ENCODE measurements at regions not wholly inside any gene's neighbourhood (a gene's known extent, or its start where the extent isn't known, plus 50 kb on each side); places are given as distances from the start of the nearest gene placed in this dataset.

DNA sequence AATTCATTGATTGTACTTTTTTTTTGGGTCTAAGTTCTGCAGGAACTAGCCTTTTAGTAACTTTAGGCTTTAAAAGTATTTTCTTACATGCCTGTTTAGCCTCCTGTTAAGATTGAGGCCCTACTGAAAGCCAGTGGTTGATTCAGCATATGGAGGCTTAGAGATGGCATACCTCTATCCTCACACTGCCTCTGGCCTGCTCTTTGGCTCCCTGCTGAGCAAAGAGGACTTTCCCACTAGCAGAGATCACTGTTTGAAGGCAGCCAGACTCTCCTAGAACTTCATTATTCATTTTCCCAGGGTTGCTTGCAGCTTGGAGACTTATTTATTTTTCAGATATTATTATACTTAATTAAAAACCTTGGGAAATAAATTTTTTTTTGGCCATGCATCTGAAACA, 405.6 kb upstream of the MEX3C start:
- no peak for FAIRE-seq

DNA sequence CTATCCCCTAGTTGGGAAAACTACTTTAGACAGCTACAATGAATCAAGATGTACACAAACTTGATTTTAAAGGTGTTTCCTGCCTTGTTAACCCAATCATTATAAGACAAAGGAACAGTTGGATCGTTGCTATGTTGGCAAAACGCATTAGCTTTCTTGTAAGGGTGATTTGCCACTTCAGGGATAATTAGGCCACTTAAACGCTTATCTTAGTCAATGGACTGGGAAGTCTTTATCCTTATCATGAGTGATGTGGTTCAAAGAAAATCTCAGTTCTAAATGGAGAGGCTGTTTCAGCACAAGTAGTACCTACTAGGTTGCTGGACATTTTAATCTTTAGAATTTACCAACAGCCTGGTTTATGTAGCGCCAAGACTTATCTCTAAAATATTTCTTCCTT, 406.1 kb upstream of the MEX3C start:
- FAIRE-seq, result no peak

DNA sequence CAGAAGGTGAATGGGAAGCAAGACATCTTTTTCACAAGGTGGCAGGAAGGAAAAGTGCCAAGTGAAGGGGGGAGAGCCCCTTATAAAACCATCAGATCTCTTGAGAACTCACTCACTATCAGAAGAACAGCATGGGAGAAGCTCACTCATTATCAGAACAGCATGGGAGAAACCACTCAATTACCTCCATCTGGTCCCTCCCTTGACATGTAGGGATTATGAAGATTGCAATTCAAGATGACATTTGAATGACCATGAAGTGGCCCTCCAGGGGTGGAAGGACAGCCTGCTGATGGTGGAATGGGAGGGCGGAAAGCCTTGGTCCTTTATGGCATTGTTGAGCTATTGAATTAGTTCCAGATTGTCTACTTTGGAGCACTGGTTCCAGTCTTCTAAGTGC, 413.0 kb upstream of the MEX3C start:
- no peak for FAIRE-seq

DNA sequence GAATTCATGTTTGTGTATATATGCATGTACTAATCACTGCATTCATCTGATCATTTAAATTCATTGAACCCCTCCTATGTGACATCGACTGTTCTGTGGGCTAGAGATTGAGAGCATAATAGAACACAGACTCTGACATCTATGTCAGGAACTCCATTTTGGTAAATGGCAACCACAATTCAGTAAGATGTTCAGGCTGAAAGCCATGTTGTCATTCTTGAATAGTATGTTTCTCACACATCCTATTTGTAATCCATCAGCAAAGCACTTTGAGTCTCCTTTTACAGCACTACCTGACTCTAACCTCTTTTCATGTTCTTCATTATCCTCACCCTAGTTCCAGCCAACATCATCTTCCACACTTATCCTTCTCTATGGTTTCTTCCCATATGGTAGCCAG, 413.8 kb upstream of the MEX3C start:
- no peak for FAIRE-seq

- no peak for FAIRE-seq
Measured at GRCh38 chr18:51614033-51614432, 416.6 kb upstream of the MEX3C start.

DNA sequence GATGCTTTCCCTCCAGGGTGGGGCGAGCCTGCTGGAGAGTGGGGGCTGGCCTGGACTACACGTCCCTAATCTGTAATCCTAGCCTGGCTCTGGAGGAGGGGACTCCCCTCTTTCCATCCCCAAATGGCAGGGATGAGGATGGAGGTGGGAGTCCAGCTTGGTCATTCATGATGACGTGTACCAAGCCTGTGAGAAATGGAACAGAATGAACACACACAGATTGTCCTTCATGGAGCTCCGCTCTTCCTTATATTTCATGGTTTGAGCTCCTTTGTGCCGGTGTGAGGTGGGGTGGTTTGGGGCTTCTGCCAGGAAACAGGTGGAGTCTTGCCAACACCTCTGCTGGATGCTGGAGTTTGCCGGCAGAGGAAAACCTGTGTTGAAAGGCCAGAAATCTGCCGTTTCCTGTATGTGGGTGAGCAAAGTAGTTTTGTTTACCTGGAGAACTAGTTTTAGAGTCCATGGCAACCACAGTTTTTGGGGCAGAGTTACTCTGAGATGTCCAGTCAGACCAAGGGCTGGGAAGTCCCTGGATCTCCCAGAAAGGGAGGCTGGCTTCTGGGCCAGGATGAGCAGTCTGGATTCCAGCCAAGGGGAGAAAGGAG, 417.6 kb upstream of the MEX3C start:
- FAIRE-seq, result no peak

DNA sequence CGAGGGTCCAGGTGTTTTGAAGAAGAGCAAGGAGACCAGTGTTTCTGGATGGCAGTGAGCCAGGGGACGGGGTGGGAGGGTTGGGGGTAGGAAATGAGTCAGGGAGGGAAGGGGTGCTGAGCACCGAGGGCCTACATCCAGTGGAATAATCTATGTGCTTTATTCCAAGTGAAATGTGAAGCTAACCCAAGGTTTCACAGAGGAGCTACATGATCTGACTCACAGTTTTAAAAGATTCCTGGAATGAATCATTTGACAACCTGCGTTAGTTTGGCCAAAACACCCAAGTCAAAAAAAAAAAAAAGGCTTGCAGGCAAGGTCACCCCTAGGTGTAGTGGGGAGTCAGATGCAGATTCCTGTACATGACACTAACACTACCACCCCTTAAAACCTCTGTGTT, 419.7 kb upstream of the MEX3C start:
- FAIRE-seq, result no peak

DNA sequence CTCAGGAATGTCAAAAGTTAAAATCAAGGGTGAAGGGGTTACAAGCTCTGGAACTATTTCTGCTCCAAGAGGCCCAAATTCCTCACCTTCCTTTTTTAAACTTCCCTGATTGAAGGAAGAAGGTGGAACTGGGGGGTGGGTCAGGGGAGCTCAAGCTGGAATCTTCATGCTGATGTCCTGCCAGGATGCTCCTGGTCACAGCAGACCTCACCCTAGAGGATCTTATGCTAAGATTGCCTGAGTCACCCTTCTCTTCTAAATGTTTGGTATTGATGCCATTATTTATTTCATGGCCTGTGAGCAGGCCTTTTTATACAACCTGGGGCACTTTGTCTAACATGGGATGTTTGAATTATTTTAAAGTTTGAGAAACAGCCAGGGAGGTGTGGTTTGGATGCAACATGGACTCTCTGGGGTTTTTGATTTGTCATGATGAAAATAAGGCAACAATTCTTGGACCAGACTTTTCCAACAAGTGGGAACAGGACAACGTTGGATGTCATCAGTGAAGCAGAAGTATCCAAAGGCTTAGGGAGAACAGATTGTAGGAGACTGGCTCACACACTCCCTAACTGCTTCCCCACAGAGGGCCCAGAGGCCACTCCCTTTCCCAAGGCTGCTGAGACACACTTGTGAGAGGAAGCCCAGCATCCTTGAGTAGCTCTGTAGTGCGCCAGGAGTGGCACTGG, 420.2 kb upstream of the MEX3C start:
- FAIRE-seq, result no peak

DNA sequence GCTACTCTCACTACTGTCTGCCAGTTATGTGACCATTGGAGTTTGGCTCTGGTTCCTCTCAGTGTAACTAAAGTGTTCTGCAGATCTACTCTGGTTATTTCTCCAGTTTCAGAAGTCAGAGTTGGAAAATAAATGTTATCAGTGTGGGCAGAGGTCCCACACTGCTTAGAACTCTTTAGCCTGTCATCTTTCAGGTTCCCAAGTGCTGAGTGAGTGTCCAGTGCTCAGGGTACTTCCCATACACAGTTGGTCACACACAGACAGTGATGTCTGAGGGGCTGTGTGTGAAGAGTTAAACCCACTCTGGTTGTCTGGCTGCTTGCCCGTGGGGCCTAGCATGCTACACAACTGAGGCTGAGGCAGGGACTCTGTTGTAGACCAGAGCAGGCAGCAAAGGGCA, 421.8 kb upstream of the MEX3C start:
- no peak for FAIRE-seq

DNA sequence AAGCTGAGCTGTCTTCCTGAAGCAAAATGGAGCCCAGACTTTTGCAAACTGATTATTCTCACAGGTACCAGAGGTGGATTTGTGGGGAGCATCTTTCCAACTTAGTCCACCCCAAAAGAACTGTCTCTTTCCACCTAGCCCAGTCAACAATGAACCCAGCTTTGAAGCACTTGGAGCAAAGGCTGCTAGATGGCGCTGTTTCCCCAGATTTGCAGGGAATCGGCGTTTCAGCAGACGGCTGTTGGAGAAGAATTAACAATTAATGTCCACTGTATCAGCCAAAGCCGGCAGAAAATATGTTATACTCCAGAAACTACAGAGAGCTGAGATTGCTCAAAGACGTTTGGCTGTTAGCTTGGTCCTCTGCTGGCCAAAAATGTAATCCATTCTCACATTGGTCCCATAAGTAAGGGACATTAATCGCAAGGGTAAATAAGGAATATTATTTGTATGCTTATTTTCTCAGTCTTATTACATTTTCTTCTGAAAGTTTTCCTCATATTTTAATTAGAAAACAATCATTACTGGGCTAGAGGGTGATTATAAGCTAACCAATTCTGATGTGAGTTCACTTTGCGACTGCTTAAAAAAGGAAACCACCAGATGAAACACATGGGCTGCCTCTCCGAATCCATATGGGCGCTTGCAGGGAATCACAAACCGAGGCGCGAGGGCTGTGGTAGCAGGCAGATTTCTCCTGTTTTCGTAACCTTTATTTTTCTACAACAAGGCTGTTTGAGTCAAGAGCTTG, 423.8 kb upstream of the MEX3C start:
- FAIRE-seq, result no peak

DNA sequence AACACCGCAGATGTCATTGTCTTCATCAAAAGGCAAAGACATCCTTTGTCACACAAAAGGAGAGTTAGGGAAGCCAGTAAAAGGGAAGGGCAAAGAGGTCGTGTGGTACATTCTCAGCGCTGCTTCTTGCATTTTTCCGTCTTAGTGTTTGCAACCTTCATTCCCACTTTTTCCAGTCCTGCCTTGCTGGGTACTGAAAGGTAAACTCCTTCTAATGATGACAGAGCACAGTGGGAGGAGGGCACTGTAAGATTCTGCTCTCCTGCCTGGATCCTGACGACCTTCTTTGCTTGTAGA, 424.3 kb upstream of the MEX3C start:
- no peak for FAIRE-seq

DNA sequence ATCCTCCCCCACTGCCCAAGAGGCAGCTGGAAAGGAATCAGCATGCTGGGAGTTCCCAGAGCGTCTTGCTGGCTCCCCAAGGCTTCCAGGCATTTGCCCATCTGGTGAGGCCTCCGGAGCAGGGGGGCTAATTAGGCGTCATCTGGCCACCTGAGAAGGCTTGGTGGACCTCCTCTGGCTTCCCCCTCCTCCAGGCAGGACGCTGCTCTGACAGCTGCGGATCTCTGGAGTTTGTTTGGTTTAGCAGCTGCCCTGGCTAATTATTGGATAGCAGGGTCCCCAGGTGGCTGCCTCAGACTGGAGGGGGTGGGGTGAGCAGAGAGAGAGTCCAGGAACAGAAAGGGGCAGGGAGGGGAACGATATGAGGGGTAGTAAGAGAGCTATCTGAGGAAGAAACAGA, 425.2 kb upstream of the MEX3C start:
- FAIRE-seq, result no peak

- no peak for FAIRE-seq
Measured at GRCh38 chr18:51623653-51624052, 426.2 kb upstream of the MEX3C start.

GRCh38 chr18:51630706-51631105, 433.2 kb upstream of the MEX3C start:
- FAIRE-seq, result no peak

GRCh38 chr18:51637881-51638280, 440.4 kb upstream of the MEX3C start:
- no peak for FAIRE-seq

DNA sequence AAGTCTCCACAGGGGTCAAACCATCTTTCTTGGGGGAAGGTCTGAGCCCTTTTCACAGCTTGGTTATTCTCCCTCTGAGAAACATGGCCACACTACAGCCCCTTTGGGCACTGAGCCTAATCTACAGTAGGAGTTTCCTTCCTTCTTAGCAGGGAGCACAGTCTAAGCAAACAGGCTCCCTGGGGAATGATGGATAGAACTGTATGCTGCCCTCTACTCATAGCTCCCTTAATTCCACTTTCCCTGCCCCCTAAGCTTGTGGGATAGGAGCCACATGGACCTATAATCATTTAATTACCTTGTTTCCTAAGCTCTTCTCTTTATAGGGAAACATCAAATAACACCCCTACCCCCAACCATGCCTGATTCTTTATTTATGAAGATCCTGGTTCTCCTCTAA, 442.1 kb upstream of the MEX3C start:
- FAIRE-seq, result no peak

- FAIRE-seq, result no peak
Measured at GRCh38 chr18:51643483-51643882, 446.0 kb upstream of the MEX3C start.

DNA sequence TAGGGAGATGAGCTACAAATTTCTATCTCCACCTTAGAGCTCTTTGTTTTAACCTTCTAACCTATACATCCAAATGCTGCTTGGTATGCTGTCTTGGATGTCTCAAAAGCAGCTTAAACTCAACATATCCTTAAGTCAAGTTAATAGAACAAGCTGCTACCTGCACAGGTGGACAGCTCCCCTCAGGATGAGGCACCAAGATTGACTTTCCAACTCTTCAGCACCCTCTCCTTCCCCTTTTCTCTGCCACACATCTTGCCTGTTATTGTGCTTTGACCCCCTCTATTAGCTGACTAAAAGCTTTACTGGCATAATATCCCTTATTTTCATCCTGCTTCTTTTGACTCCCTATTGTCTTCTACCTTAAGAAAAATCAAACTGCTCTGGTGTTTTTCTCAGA, 448.1 kb upstream of the MEX3C start:
- no peak for FAIRE-seq

DNA sequence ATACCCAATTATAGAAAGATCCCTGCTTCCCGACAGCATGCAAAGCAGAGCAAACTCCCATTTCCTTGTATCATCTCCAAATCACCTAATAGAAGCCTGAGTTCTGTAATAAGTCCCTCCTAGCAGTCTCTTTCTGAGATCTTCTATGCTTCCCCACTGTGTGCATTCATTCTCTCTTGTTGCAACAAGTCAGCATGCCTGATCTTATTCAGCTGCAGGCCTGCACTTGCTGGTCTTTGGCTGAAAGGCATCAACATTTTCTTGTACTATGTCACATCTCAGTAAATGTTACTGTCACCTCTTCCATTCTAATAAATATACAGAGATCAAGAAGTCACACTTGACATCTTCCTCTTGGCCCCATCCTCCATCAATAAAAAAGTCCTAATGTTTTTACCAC, 449.9 kb upstream of the MEX3C start:
- no peak for FAIRE-seq

GRCh38 chr18:51647942-51648341, 450.5 kb upstream of the MEX3C start:
- no peak for FAIRE-seq

GRCh38 chr18:51649796-51650195, 452.3 kb upstream of the MEX3C start:
- no peak for FAIRE-seq

- no peak for FAIRE-seq
Measured at GRCh38 chr18:51651761-51652160, 454.3 kb upstream of the MEX3C start.

DNA sequence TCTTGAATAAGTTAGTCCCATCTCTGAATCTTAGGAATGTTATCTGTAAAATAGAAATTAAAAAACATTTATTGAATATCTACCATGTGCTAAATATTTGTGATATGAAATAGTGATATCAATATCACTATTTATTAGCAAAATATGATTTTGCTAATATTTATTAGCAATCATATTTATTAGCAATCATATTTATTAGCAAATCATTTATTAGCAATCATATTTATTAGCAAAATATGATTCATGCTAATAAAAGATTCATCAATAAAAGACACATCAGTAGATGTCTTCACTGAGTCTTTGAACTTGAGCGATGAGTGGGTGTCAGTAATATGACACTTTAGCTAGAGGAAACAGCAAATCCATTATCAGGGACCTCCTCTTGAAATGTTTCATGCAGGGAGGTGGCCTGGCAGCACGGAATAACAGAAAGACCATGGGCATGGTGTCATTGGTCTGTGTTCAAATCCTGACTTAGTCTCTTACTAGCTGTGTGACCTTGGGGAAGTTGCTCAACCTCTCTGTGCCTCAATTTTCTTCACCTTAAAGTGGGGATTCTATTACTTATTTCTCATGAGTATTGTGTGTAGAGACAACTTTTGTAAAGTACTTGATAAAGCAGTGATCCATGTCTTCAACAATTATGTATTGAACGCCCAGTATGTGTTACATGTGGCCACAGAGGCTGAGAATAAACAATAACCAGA, 456.2 kb upstream of the MEX3C start:
- no peak for FAIRE-seq
